Panc1 (cell line): ENCODE measurements at regions not wholly inside any gene's neighbourhood (a gene's known extent, or its start where the extent isn't known, plus 50 kb on each side); places are given as distances from the start of the nearest gene placed in this dataset.

Experiments used
- ATAC-seq: fragments of 200-7000 bp; cut with Tn5 transposase; 2 replicates; pipeline ENCODE4 v1.9.1; 2020; ENCODE audit warnings: mild to moderate bottlenecking, moderate library complexity
- BruUV-seq: library from RNA; stranded (reverse); fragments of 400-500 nt; replicated peaks from 2 replicates; lab custom pipeline; 2021; lab: Mats Ljungman, UMichigan
- CTCF ChIA-PET: fragments of 300-600 bp; sonication (Branson Sonifier 250); formaldehyde crosslinking; loops from one replicate; lab custom pipeline; 2022; ENCODE audit warnings: antibody characterized with exemption; lab: Charles Lee
- POLR2A ChIA-PET: fragments of 300-600 bp; sonication (Branson Sonifier 250); formaldehyde crosslinking; loops from one replicate; lab custom pipeline; 2022; ENCODE audit warnings: antibody characterized with exemption; lab: Charles Lee
- DNase-seq: peaks from one replicate; pipeline ENCODE4 v3.0.0-alpha.2; 2010; ENCODE audit warnings: low read depth, low spot score
- H3K27ac ChIP-seq: 2 replicates; pipeline ENCODE4 v1.5.1; 2011; ENCODE audit warnings: mild to moderate bottlenecking, low read length, inconsistent platforms
- H3K27me3 ChIP-seq: fragments of 200-500 bp; sonication (Bioruptor generic); 2 replicates; pipeline ENCODE4 v1.6.0; 2014; ENCODE audit warnings: low read length, inconsistent platforms; ENCODE audit not compliant: control insufficient read depth, insufficient read depth
- H3K36me3 ChIP-seq: fragments of 200-500 bp; sonication (Bioruptor generic); 2 replicates; pipeline ENCODE4 v1.5.1; 2014; ENCODE audit warnings: inconsistent platforms, mild to moderate bottlenecking, low read length, moderate library complexity; ENCODE audit not compliant: control insufficient read depth, insufficient read depth
- H3K4me1 ChIP-seq: 2 replicates; pipeline ENCODE4 v1.5.1; 2011; ENCODE audit warnings: inconsistent platforms, mild to moderate bottlenecking, low read length, moderate library complexity; ENCODE audit not compliant: control insufficient read depth, insufficient read depth
- H3K4me3 ChIP-seq, 2 experiments: 2 replicates each; pipeline ENCODE4 v1.5.1; 2011 to 2012; ENCODE audit warnings: low read depth in 2 of 2, low read length in 2 of 2, mild to moderate bottlenecking in 2 of 2, inconsistent platforms in 1 of 2, moderate library complexity in 1 of 2
- H3K9me3 ChIP-seq: fragments of 200-500 bp; sonication (Bioruptor generic); 2 replicates; pipeline ENCODE4 v1.5.1; 2014; ENCODE audit warnings: low read depth, mild to moderate bottlenecking, inconsistent platforms, low read length, moderate library complexity; ENCODE audit not compliant: control insufficient read depth, insufficient read depth
- POLR2AphosphoS5 ChIP-seq: IDR thresholded peaks from 2 replicates; pipeline ENCODE4 v1.6.1; 2012; ENCODE audit warnings: mild to moderate bottlenecking, low read depth, low read length, moderate library complexity
- SIN3A ChIP-seq: IDR thresholded peaks from 2 replicates; pipeline ENCODE4 v1.6.1; 2012; ENCODE audit warnings: low read depth, mild to moderate bottlenecking, low read length, moderate library complexity, borderline replicate concordance; ENCODE audit not compliant: insufficient read depth
- TCF7L2 ChIP-seq: IDR thresholded peaks from 2 replicates; pipeline ENCODE4 v1.6.1; 2011; ENCODE audit warnings: mild to moderate bottlenecking, low read depth, low read length, inconsistent platforms
- in situ Hi-C: cut with HindIII; loops from 2 replicates; pipeline ENCODE4 v1.10.0; 2016; ENCODE audit warnings: low sequenced_read_pairs, low pct_unique_long_range_greater_than_20kb
- intact Hi-C: fragments of 100-400 bp; cut with micrococcal nuclease; formaldehyde crosslinking; loops from one replicate; pipeline ENCODE4 v1.10.0; 2022; ENCODE audit not compliant: unreplicated experiment
- TF ChIP-seq, protein P1 (sequence below): fragments of 450-650 bp; IDR thresholded peaks from 2 replicates; pipeline ENCODE4 v1.5.1; 2017; ENCODE audit warnings: mild to moderate bottlenecking
- TF ChIP-seq, protein P2 (sequence below), 2 experiments: IDR thresholded peaks; 2 replicates each; pipeline ENCODE4 v1.6.1; 2011 to 2012; ENCODE audit warnings: low read depth in 2 of 2, control low read depth in 1 of 2, low read length in 1 of 2, mild to moderate bottlenecking in 1 of 2, moderate library complexity in 1 of 2; ENCODE audit not compliant: insufficient read depth in 1 of 2

- in situ Hi-C loops (no loop called here), intact Hi-C loops (no loop called here)
- CTCF ChIA-PET: no interaction called here
Observed at GRCh38 chr4:114389070-114389685, 209.4 kb upstream of the UGT8 start.

GRCh38 chr4:114393295-114394038 is 205.1 kb upstream of the UGT8 start:
- Histone ChIP-seq H3K4me3 (no peak overlapping the region), H3K4me1 (no peaks in the 10 kb centered on the region), H3K9me3 (no peaks in the 10 kb centered on the region), H3K27ac (no peak overlapping the region), H3K27me3 (no peaks in the 10 kb centered on the region), H3K36me3 (no peaks in the 10 kb centered on the region)
- no peak for ATAC-seq
- ChIA-PET POLR2A (no interaction called here), CTCF (no interaction called here)
- TF ChIP-seq POLR2AphosphoS5: no peak
- TF ChIP-seq, protein P1, sequence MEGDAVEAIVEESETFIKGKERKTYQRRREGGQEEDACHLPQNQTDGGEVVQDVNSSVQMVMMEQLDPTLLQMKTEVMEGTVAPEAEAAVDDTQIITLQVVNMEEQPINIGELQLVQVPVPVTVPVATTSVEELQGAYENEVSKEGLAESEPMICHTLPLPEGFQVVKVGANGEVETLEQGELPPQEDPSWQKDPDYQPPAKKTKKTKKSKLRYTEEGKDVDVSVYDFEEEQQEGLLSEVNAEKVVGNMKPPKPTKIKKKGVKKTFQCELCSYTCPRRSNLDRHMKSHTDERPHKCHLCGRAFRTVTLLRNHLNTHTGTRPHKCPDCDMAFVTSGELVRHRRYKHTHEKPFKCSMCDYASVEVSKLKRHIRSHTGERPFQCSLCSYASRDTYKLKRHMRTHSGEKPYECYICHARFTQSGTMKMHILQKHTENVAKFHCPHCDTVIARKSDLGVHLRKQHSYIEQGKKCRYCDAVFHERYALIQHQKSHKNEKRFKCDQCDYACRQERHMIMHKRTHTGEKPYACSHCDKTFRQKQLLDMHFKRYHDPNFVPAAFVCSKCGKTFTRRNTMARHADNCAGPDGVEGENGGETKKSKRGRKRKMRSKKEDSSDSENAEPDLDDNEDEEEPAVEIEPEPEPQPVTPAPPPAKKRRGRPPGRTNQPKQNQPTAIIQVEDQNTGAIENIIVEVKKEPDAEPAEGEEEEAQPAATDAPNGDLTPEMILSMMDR: no peak
- TF ChIP-seq SIN3A: no peak
- TF ChIP-seq TCF7L2: no peak
- TF ChIP-seq, protein P2, sequence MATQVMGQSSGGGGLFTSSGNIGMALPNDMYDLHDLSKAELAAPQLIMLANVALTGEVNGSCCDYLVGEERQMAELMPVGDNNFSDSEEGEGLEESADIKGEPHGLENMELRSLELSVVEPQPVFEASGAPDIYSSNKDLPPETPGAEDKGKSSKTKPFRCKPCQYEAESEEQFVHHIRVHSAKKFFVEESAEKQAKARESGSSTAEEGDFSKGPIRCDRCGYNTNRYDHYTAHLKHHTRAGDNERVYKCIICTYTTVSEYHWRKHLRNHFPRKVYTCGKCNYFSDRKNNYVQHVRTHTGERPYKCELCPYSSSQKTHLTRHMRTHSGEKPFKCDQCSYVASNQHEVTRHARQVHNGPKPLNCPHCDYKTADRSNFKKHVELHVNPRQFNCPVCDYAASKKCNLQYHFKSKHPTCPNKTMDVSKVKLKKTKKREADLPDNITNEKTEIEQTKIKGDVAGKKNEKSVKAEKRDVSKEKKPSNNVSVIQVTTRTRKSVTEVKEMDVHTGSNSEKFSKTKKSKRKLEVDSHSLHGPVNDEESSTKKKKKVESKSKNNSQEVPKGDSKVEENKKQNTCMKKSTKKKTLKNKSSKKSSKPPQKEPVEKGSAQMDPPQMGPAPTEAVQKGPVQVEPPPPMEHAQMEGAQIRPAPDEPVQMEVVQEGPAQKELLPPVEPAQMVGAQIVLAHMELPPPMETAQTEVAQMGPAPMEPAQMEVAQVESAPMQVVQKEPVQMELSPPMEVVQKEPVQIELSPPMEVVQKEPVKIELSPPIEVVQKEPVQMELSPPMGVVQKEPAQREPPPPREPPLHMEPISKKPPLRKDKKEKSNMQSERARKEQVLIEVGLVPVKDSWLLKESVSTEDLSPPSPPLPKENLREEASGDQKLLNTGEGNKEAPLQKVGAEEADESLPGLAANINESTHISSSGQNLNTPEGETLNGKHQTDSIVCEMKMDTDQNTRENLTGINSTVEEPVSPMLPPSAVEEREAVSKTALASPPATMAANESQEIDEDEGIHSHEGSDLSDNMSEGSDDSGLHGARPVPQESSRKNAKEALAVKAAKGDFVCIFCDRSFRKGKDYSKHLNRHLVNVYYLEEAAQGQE (IDR thresholded peaks at IDR 0.05; ENCODE audit: insufficient read depth in 1 of 2, low read depth in 2 of 2, low read length in 1 of 2): no peak
- no peak for DNase-seq
- in situ Hi-C loops: no loop called here
- no TSS peak for BruUV-seq
- intact Hi-C loops: no loop called here

More at GRCh38 chr4:114389070-114389685, 209.4 kb upstream of the UGT8 start:
- H3K4me3 ChIP-seq: no peak overlapping the region
- ATAC-seq: no peak
- no peaks in the 10 kb centered on the region for H3K36me3 ChIP-seq
- no TSS peak for BruUV-seq
- no peaks in the 10 kb centered on the region for H3K27me3 ChIP-seq
- no peaks in the 10 kb centered on the region for H3K4me1 ChIP-seq
- no peaks in the 10 kb centered on the region for H3K9me3 ChIP-seq
- H3K27ac ChIP-seq: no peak overlapping the region
- DNase-seq: no peak
- TF ChIP-seq TCF7L2: no peak
- TF ChIP-seq, protein P1: no peak
- POLR2A ChIA-PET: no interaction called here
